ENCODE measurements at regions not wholly inside any gene's neighbourhood (a gene's known extent, or its start where the extent isn't known, plus 50 kb on each side); places are given as distances from the start of the nearest gene placed in this dataset.
"Not testable (repeated sequence)": the region's sequence is repeated elsewhere in the genome, so short reads cannot be mapped to it uniquely, and the experiment has no call there.

- DNase-seq (ENCODE audit: low spot score) (no peak), FAIRE-seq (no peak)
Observed at GRCh38 chr4:79613269-79613935, 205.4 kb upstream of the GK2 start.

- no peak for DNase-seq (ENCODE audit: low spot score)
- FAIRE-seq: no peak
Observed at GRCh38 chr4:79611026-79611425, 203.0 kb upstream of the GK2 start.

- no peak for FAIRE-seq
- no peak for DNase-seq (ENCODE audit: low spot score)
Observed at GRCh38 chr4:79609817-79610216, 201.8 kb upstream of the GK2 start.

GRCh38 chr4:79607979-79608378, 200.0 kb upstream of the GK2 start:
- DNase-seq (ENCODE audit: low spot score): no peak
- no peak for FAIRE-seq

- DNase-seq (ENCODE audit: low spot score) (no peak), FAIRE-seq (no peak)
Observed at GRCh38 chr4:79604152-79604551, 196.1 kb upstream of the GK2 start.

- DNase-seq (ENCODE audit: low spot score): no peak
- no peak for FAIRE-seq
Observed at GRCh38 chr4:79603681-79604080, 195.7 kb upstream of the GK2 start.

- no peak for DNase-seq (ENCODE audit: low spot score)
- no peak for FAIRE-seq
Observed at GRCh38 chr4:79599691-79600090, 191.7 kb upstream of the GK2 start.

- no peak for FAIRE-seq
- no peak for DNase-seq (ENCODE audit: low spot score)
Observed at GRCh38 chr4:79598801-79599200, 190.8 kb upstream of the GK2 start.

- FAIRE-seq (no peak), DNase-seq (ENCODE audit: low spot score) (no peak)
Observed at GRCh38 chr4:79598214-79598613, 190.2 kb upstream of the GK2 start.

GRCh38 chr4:79597266-79597665, 189.2 kb upstream of the GK2 start:
- DNase-seq (ENCODE audit: low spot score) (no peak), FAIRE-seq (no peak)

GRCh38 chr4:79592218-79592617, 184.2 kb upstream of the GK2 start:
- not testable (repeated sequence) for FAIRE-seq; DNase-seq (ENCODE audit: low spot score)

- no peak for FAIRE-seq
- DNase-seq (ENCODE audit: low spot score): no peak
Observed at GRCh38 chr4:79588679-79589078, 180.7 kb upstream of the GK2 start.

GRCh38 chr4:79587207-79587606, 179.2 kb upstream of the GK2 start:
- not testable (repeated sequence) for DNase-seq (ENCODE audit: low spot score); FAIRE-seq

GRCh38 chr4:79585834-79586233, 177.8 kb upstream of the GK2 start:
- DNase-seq (ENCODE audit: low spot score): no peak
- no peak for FAIRE-seq

- DNase-seq (ENCODE audit: low spot score) (no peak), FAIRE-seq (no peak)
Observed at GRCh38 chr4:79585330-79585729, 177.3 kb upstream of the GK2 start.

GRCh38 chr4:79584902-79585301, 176.9 kb upstream of the GK2 start:
- FAIRE-seq: no peak
- DNase-seq (ENCODE audit: low spot score): no peak

- DNase-seq (ENCODE audit: low spot score): no peak
- FAIRE-seq: no peak
Observed at GRCh38 chr4:79584352-79584751, 176.3 kb upstream of the GK2 start.

GRCh38 chr4:79578606-79579005, 170.6 kb upstream of the GK2 start:
- DNase-seq (ENCODE audit: low spot score) (no peak), FAIRE-seq (no peak)

GRCh38 chr4:79576429-79576753, 168.4 kb upstream of the GK2 start:
- FAIRE-seq: no peak
- DNase-seq (ENCODE audit: low spot score): peak; percentile 24

- no peak for DNase-seq (ENCODE audit: low spot score)
- no peak for FAIRE-seq
Observed at GRCh38 chr4:79575709-79576428, 167.8 kb upstream of the GK2 start.

- no peak for FAIRE-seq
- DNase-seq (ENCODE audit: low spot score): no peak
Observed at GRCh38 chr4:79574741-79575451, 166.9 kb upstream of the GK2 start.

- no peak for DNase-seq (ENCODE audit: low spot score)
- no peak for FAIRE-seq
Observed at GRCh38 chr4:79563219-79563618, 155.2 kb upstream of the GK2 start.

- no peak for FAIRE-seq
- no peak for DNase-seq (ENCODE audit: low spot score)
Observed at GRCh38 chr4:79561751-79562150, 153.7 kb upstream of the GK2 start.

All from urothelium cell line (cell line).